GM19467 (cell line): ENCODE measurements at regions not wholly inside any gene's neighbourhood (a gene's known extent, or its start where the extent isn't known, plus 50 kb on each side); places are given as distances from the start of the nearest gene placed in this dataset.

Source experiments
- ATAC-seq: cut with Tn5 transposase; IDR thresholded peaks from one replicate; pipeline ENCODE4 v1.9.1; 2021; ENCODE audit warnings: mild to moderate bottlenecking, moderate library complexity; ENCODE audit not compliant: unreplicated experiment

DNA sequence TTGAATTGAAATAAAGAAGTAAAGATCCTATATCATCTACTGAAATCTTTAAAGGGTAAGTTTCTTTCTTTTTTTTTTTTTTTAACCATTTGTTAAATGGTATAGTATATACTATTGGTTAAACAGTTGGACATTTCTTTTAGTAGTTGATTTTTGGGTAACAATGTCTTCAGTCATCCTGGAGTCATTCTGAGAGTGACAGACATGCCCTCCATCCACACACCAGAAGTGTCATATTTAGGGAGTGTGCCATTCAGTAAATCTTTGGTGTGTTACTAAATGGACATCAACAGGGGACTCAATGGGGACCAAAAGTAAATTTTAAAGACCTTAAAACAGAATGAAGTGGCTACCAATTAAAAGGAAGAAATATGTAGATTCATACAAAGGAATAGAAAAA lies 50.8 kb upstream of the SLC39A10 start:
- no peak for ATAC-seq

DNA sequence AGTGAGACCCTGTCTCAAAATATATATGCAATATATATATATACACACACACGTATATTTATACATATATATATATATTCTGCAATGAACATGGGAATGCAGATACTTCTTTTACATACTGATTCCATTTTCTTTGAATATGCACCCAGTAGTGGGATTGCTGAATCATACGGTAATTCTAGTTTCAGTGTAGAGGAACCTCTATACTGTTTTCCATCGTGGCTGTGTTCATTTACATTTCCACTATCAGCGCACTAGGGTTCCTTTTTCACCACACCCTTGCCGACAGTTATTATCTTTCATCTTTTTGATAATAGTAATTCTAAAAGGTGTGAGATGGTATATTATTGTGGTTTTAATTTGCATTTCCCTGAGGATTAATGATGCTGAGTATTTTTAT lies 52.3 kb upstream of the SLC39A10 start:
- no peak for ATAC-seq

DNA sequence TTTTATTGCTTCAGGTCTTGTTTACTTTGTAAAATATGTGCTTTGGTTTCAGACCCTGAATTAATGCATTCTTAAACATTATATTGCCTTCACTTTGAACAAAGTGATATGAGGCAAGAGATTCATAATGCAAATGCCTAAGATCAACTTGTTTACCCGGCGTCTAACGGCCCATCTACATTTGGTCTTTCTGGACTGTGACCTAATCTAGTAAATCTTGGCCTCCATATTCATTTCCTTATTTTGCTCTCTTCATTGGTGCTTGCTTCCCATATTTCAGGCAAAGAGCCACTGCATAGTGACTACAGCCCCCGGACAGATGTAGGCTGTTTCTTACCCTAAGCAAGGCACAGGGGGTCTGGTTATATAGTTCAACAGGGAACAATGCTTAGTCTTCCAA lies 53.0 kb upstream of the SLC39A10 start:
- no peak for ATAC-seq

DNA sequence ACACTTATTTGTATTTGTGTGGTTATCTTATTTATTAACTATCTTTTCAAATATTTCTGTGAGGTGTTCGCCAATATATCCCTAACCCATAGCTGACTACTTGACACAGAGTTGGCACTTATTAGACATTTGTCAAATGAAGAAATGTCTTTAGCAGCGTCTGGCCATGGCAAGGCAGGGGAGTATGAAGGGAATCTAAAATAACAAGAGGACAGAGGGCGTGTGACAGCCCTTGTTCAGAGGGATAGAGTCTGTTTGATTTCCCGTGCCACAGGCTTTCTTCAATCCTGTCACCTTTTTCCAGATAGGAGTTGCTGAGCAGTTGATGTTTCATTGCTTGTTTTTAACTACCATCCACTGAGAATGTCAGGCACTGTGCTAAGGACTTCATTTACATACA lies 53.6 kb upstream of the SLC39A10 start:
- no peak for ATAC-seq

DNA sequence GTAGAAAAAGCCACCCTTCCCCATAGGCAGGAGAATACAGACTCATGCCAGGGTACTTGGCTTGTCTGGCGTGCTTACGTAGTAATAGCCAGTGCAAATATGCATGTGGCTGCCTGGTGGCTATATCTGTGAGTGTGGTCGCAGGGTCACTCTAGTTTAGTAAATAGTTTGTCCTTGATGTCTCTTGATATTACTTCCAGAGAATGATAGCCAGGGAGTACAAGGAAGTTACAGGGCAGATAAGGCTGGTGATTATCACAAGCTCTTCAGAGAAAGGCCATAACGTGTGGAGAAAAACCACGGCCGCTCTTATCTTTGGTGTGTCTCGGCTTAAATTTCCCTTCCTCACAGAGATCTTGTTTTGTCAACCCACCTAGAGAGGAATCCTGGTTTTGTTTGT lies 54.3 kb upstream of the SLC39A10 start:
- no peak for ATAC-seq

DNA sequence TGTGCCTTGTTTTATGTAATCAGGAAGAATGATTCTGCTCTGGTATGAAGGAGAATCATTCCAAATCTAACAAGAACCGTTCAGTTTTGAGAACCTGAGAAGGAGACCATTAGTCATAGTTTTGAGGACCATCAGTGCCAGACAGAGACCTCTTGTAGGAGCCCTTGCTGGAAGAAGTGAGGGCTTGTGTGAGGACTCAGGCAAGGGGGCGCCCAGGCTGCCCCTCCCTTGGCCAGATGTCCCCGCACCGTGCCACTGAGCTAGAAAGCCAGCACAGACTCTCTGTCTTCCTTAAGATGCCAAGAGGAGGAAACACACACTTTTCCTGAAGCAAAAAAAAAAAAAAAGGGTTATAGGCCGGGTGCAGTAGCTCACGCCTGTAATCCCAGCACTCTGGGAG lies 55.7 kb upstream of the SLC39A10 start:
- no peak for ATAC-seq

DNA sequence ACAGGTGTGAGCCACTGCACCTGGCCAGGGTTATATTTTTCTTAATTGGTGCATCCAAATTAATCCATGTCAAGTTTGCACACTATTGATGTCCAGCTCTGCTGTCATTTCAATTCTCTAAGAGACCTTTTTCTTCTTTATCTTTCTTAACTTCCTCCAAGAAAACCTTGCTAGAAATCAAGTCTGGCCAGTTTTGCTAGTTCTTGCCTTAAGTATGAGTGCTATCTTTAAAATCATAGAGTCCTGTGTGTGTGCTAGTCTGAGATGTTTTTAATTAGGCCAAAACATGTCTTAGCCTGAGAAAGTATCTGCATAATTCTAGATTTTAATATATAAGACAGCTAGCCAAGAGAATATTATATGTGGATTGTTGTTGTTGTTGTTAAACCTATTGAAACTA lies 56.2 kb upstream of the SLC39A10 start:
- ATAC-seq, result no peak

DNA sequence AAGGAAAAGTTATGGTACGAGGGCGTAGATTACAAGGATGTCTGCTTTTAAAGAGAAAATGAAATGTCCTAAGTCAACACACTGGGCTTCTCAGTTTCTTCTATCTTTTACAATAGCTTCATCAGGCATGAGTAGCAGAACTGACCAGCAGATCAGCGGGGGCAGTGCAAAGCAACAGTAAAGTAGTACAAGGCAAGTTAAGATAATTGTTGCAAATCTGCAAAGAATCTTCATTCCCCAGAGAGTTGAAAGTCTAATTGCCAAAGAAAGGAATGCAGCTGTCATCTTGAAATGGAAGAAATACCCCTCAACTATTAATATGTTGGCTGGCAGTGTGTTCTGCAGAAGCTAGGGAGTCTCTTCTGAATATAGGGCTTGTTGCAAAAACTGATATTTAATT lies 60.2 kb upstream of the SLC39A10 start:
- ATAC-seq, result no peak

DNA sequence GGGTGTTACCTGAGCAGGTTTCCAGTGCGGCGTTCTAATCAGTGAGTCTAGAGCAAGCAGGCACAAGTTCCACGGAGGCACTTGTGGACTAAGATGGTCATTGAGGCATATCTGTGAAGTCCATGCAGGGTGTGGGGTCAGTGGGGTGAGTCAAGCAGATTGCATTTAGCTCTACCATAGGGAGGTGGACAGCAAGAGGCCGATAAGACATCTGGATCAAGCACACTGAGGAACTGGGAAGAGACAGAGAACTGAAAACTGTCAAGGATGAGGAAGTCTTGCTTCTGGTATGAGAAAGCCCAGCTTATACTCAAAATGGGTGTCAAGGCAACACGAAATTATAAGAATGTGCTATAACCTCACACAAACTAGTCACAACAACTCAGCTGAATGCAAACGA lies 61.2 kb upstream of the SLC39A10 start:
- ATAC-seq, result no peak

DNA sequence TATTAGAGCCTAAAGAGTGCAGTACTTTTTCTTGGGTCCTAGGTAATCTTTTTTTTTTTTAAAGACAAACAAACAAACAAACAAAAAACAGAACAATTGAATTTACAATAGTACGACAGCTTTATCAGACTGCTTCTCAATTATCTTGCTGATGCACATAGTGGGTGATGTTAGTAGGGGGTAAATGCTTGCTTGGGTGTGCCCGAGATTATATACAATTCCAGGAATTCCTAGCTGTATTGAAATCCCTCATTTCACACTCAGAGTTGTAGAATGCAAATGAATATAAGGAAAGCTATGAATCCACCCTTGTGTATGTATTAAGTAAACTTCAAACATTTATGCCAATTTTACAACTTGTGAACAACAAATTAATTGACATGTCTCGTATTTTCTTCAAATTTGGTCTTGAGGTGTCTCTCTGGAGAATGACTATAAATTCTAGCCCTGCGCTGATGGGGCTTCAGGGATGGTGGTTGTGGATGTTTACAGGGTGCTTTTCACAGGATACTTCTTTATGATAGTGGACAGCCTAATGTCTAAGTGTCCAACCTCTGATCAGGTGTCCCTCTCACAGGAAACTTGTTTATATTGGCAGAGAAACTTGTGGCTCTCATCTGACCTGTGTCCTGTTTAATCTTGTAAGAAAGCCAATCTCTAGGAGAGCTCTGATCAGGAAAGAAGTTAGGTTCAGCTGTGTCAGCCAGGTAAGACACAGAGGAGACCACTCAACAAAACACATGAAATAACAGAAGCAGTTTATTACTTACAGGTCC lies 61.9 kb upstream of the SLC39A10 start:
- no peak for ATAC-seq

DNA sequence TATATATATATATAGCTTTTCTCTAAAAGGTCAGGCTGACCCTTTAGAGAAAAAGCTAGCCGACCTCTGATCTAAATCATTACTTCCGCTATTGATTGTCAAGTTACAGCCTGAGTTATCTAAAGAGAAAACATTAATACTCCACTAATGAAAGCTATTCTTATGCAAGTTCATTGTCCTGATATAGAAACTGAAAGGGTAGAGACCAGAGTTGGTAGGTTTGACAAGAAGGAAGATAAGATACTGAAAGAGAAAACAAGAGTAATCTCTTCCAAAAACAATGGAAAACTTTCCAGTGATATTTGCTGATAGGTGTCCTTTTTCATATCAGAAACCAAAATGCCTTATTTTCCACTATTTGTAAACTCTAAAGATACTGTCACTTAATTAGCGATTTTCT lies 62.8 kb upstream of the SLC39A10 start:
- ATAC-seq, result no peak

DNA sequence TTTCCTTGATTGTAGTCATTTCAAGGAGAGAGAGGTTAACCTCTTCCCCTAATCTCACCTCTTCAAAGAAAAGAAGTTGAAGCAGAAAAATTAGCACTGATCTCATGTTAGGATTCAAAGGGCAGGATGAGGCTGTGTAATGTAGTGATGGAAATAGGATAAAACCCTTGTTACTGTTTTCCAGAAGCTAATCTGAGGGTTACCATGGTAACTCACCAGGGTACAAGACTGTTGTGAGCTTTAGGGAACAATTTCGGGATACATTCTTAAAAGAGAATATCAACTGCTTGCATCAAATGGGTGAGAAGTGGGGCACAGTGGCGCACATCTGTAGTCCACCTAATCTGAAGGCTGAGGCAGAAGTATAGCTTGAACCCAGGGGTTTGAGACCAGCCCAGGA lies 64.9 kb upstream of the SLC39A10 start:
- no peak for ATAC-seq

DNA sequence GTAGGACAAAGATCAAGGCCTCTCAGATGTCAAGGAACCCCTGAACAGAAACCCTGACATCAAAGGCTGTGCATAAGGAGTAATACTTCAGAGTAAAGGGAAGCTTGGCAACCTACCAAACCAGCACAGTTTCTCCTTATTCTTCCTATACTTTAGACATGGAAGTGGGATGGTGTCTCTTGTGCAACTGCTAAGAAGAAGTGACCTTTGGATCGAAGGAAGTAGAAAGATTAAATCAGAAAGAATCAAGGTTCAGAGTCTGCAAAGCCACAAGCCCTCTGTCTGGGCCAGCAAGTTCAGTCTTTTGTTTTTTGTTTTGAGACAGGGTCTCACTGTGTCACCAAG lies 66.2 kb upstream of the SLC39A10 start:
- ATAC-seq, result no peak

DNA sequence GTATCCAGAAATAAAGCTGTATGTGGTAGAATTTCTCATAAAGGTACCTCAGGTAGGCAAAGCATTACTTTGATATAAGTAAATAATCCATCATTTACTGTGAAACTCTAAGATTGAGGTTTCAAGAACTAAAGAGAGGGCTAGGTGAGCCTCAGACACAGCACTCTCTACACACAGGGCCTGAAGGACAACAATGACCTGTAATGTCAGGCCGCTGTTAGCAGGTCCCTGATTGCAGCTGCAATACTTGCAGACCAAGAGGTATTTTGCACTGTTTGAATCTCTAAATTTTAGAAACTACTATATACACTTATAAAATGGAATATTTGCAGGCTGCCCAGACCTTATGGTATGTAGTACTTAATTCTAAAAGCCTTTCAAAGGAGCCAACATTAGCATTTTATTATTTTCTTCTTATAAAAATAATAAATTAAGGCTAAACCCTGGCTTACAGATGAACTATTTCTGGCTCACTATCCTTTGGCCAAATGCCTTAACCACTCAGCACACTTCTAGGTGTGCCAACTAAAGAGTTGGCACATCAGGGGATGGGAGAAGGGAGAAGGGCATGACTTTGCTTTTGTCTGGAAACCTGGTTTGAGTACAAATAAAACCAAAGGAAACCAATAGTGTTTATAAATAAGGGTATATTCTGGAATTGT lies 66.7 kb upstream of the SLC39A10 start:
- no peak for ATAC-seq

DNA sequence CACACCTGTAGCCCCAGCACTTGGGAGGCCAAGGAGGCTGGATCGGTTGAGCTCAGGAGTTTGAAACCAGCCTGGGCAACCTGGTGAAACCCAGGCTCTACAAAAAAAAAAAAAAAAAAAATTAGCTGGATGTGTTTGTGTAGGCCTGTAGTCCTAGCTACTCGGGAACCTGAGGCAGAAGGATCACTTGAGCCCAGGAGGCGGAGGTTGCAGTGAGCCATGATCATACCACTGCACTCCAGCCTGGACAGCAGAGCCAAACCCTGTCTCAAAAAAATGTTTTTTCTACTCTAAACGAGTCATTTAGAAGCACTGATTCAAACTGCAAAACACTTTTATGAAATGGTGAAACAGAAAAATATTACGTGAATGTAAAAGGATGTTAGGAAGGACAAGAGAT lies 69.1 kb upstream of the SLC39A10 start:
- no peak for ATAC-seq

DNA sequence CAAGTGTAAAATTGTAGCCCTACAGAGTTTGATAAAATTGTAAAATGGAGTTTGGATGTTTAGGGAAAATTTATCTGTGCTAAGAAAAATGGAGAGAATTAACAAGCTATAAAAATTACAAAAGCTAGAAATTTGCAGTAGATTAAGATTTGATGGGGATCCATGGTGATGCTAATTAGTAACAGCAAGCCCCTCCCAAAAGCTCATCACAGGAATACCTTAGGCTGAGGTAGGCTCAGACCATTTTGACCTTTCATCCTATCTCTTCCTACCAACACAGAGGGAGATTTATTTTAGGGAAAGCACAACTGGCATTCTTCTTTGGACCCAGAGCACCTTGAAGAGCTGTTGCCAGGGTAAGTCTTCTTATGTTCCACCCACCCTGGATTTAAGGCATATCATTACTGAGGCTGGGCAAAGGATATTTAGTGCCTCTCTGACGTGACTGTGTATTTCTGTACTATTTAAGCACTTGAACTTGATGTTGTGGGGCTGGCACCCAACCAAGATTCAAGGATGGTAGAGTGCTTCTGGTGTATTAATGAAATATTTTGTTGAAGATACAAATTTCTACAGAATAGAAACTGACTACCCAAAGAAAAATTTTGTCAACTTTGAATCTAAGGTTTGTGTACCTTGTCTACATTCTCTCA lies 70.8 kb upstream of the SLC39A10 start:
- no peak for ATAC-seq

DNA sequence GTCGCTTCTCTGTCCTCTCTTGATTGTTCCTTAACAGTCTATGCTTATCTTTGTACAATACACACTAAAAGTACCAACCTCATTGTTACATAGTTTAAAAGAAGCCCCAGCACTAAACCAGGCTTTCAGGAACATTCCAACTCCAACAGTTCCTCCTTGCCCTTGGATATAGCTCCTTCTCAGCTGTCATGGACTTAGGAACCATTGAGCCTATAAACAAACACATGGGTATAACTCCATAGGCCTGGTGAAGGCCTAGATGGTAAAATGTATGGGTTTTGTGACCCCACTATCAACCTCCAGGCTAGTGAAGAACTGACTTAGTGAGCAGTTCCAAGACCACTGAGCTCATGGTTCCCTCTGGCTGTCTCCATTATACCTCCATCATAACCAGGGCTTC lies 74.8 kb upstream of the SLC39A10 start:
- ATAC-seq, result no peak

DNA sequence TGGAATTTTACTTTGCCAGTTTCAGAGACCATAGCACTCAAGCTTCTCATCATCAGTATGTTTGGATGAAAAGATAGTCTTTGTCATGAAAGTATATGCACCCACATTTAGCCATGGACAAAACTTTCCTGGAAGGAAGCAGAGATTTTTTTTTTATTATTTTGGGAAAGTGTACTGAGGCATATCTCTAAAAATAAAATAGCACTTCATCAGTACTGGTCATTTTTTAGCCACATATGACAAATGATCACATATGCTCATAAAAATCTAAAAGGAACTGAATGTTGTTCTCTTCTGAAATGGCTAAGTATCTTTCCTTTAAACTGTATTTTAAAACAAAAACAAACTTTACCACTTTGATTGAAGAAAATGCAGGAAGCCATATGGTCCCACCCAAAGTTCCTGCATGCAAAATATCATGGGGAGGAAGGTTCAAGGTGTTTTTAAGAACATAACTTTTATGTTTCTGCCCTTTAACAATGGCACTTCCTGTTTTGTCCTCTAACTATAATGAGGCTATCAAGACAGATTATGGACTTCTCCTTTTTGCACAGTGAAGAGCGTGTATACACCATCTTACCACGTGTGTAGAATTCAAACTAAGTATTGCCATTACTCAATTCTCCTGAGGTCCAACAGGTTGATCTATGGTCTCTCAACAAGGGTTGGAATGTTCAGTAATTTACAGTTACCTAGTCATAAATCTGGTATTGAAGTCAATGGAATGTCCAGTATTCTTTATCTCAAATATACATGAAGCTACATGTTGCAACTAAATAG lies 77.1 kb upstream of the SLC39A10 start:
- no peak for ATAC-seq

DNA sequence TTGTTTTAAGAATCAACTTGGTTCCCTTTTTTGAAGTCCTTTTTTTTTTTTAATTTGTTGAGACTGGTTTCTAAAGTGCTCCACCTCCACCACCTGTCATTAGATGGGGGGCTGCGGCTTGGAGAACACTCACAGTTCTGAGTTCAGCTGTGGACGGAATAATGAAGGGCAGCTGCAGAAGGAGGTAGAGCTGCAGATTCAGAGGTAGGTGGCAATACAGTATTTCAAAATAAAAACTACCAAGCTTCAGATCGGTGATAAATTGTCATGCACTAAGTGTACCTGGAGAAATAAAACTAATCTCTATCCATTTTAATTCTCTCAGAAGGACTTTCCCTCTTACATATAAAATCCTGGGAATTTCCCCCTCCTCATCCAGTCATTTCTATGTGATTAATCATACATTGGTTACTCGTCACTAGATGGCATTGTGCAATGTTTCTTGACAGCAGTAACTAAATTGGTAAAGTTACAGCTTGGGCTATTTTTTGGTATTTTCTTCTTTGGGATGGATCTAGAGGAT lies 81.1 kb upstream of the SLC39A10 start:
- peak; percentile 76 for ATAC-seq

DNA sequence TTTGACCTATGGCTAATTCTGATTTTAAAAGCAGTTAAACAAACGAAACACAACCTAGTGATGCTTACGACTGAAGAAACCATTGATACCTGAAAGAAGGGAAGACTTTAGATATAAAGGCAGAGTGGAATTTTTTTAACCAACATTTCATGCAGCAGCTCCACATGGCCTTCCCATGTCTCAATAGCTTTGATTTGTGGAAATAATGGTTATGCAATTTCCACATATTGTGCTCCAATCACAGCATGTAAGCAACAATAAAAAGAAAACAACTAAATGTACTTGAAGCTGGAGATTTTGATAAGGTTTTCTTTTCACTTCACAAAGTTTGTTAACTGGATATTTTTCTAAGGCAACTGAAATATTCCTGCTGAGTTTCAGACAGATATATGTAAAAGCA lies 82.0 kb upstream of the SLC39A10 start:
- ATAC-seq, result no peak

DNA sequence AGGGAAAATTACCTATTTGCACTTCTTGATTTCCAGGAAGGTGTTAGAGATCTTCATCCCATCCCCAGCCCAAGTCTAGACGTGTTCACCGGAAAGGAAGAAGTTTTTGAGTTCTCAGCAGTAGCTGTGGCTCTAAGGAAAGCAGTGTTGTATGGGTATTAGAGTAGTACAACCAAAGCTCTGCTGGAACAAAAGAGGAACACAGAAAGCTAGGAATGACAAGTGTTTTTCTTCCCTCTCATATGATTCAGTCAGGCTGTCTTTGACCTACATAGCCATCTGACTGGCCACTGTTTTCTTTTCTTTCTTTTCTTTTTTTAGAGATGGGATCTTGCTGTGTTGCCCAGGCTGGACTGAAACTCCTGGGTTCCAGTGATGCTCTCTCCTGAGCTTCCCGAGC lies 82.7 kb upstream of the SLC39A10 start:
- ATAC-seq, result no peak
